IPS DF 19.7 (cell line): ENCODE measurements at regions not wholly inside any gene's neighbourhood (a gene's known extent, or its start where the extent isn't known, plus 50 kb on each side); places are given as distances from the start of the nearest gene placed in this dataset.
"Not testable (repeated sequence)": the region's sequence is repeated elsewhere in the genome, so short reads cannot be mapped to it uniquely, and the experiment has no call there.

Source experiments
- DNase-seq: peaks from one replicate; pipeline ENCODE4 v3.0.0-alpha.2; 2013; ENCODE audit warnings: low read depth, low spot score

- no peak for DNase-seq
Measured at GRCh38 chr13:53266757-53267156, 238.1 kb downstream of the OLFM4 start.

- DNase-seq, result no peak
Measured at GRCh38 chr13:53269634-53270033, 241.0 kb downstream of the OLFM4 start.

GRCh38 chr13:53272873-53273272, 244.3 kb downstream of the OLFM4 start:
- DNase-seq, result no peak

GRCh38 chr13:53276265-53276664, 247.7 kb downstream of the OLFM4 start:
- peak; percentile 84 for DNase-seq

GRCh38 chr13:53281677-53282076, 253.1 kb downstream of the OLFM4 start:
- no peak for DNase-seq

GRCh38 chr13:53285896-53286430, 257.4 kb downstream of the OLFM4 start:
- DNase-seq, result no peak

- DNase-seq, result no peak
Measured at GRCh38 chr13:53298396-53298795, 269.8 kb downstream of the OLFM4 start.

- DNase-seq, result no peak
Measured at GRCh38 chr13:53301449-53301848, 272.8 kb downstream of the OLFM4 start.

- DNase-seq, result not testable (repeated sequence)
Measured at GRCh38 chr13:53305419-53305818, 276.8 kb downstream of the OLFM4 start.

GRCh38 chr13:53310786-53311185, 282.2 kb downstream of the OLFM4 start:
- DNase-seq, result no peak

- DNase-seq, result no peak
Measured at GRCh38 chr13:53311561-53311960, 282.9 kb downstream of the OLFM4 start.

- no peak for DNase-seq
Measured at GRCh38 chr13:53321296-53321801, 292.7 kb downstream of the OLFM4 start.

- no peak for DNase-seq
Measured at GRCh38 chr13:53324656-53325055, 296.0 kb downstream of the OLFM4 start.

GRCh38 chr13:53326716-53327115, 298.1 kb downstream of the OLFM4 start:
- DNase-seq, result no peak

GRCh38 chr13:53327680-53328315, 299.2 kb downstream of the OLFM4 start:
- no peak for DNase-seq

GRCh38 chr13:53336441-53337160, 308.0 kb downstream of the OLFM4 start:
- no peak for DNase-seq

- no peak for DNase-seq
Measured at GRCh38 chr13:53338760-53339159, 310.1 kb downstream of the OLFM4 start.

- DNase-seq, result no peak
Measured at GRCh38 chr13:53340505-53341143, 312.0 kb downstream of the OLFM4 start.

GRCh38 chr13:53341144-53341510, 312.5 kb downstream of the OLFM4 start:
- DNase-seq, result no peak

GRCh38 chr13:53342623-53343360, 314.2 kb downstream of the OLFM4 start:
- no peak for DNase-seq

GRCh38 chr13:53343361-53343744, 314.7 kb downstream of the OLFM4 start:
- peak; percentile 64 for DNase-seq

- no peak for DNase-seq
Measured at GRCh38 chr13:53351021-53351420, 322.4 kb downstream of the OLFM4 start.
